ENCODE measurements at regions not wholly inside any gene's neighbourhood (a gene's known extent, or its start where the extent isn't known, plus 50 kb on each side); places are given as distances from the start of the nearest gene placed in this dataset.

DNA sequence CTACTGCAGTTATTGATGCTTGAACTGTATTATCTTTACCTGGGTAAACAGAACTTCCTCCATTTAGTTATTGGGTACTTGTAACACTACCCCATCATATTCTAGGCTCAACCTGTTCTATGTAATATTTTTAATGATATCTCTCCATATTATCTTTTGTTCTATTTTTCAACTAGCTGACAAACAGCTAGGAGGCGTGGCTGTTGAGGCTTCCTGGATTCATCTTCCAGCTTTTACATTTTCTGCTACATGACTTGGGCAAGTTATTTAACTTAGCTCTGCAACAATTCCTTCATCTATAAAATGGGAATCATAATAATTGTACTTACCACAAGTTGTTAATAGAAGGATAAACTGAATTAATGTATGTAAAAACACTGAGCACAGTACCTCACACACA lies 349.3 kb downstream of the PTTG2 start:
- Histone ChIP-seq H2BK5ac (ENCODE audit: low read depth, low read length) (no peak overlapping the region), H3K79me1 (ENCODE audit: low read depth, low read length) (no peaks in the 10 kb centered on the region), H2BK15ac (ENCODE audit: low read length) (no peak overlapping the region), H2AFZ (ENCODE audit: low read length) (no peak overlapping the region), H3K18ac (ENCODE audit: extremely low read depth, low read length) (no peak overlapping the region), H2BK20ac (ENCODE audit: low read length) (no peak overlapping the region), H3K79me2 (ENCODE audit: control insufficient read depth in 1 of 2, insufficient read depth in 2 of 2, low read length in 2 of 2) (no peaks in the 10 kb centered on the region), H3K36me3 (ENCODE audit: control insufficient read depth in 2 of 4, insufficient read depth in 4 of 4, low read length in 3 of 4) (no peaks in the 10 kb centered on the region), H2BK120ac (replicated peaks; ENCODE audit: low read depth, low read length) (no peak overlapping the region), H3K4me1 (replicated peaks in 1 of 4; ENCODE audit: control insufficient read depth in 3 of 4, insufficient read depth in 4 of 4, low read length in 3 of 4) (no peaks in the 10 kb centered on the region), H3K4ac (replicated peaks; ENCODE audit: insufficient read length, low read depth, low read length) (no peak overlapping the region), H3K4me3 (ENCODE audit: extremely low read depth in 1 of 4, insufficient read depth in 2 of 4, low read depth in 3 of 4, low read length in 4 of 4) (no peak overlapping the region), H3K14ac (ENCODE audit: insufficient read length) (no peak overlapping the region), H3K27me3 (replicated peaks in 1 of 4; ENCODE audit: control insufficient read depth in 3 of 4, extremely low read depth in 1 of 4, insufficient read depth in 3 of 4, low read length in 3 of 4) (no peaks in the 10 kb centered on the region), H4K8ac (ENCODE audit: extremely low read depth, insufficient read depth, low read length) (no peak overlapping the region), H3K9me3 (ENCODE audit: insufficient read depth in 2 of 2, low read depth in 1 of 2, low read length in 1 of 2) (no peaks in the 10 kb centered on the region), H3K56ac (replicated peaks; ENCODE audit: insufficient read length, low read depth, low read length) (no peak overlapping the region), H4K20me1 (replicated peaks in 1 of 2; ENCODE audit: control insufficient read depth in 1 of 2, insufficient read depth in 2 of 2, low read length in 2 of 2) (no peaks in the 10 kb centered on the region), H3K27ac (ENCODE audit: low read depth, low read length) (no peak overlapping the region), H3K23me2 (ENCODE audit: low read depth, low read length) (no peaks in the 10 kb centered on the region), H4K91ac (replicated peaks; ENCODE audit: insufficient read length, low read length) (no peak overlapping the region), H2BK12ac (ENCODE audit: low read depth, low read length) (no peak overlapping the region), H2AK5ac (ENCODE audit: low read depth, low read length) (no peak overlapping the region), H4K5ac (ENCODE audit: insufficient read length, low read depth, low read length) (no peak overlapping the region), H3K9ac (replicated peaks in 1 of 4; ENCODE audit: extremely low read depth in 1 of 4, low read depth in 3 of 4, low read length in 3 of 4) (no peak overlapping the region), H3K23ac (ENCODE audit: insufficient read length) (no peak overlapping the region), H3K4me2 (ENCODE audit: insufficient read depth in 1 of 2, low read depth in 2 of 2, low read length in 2 of 2) (no peak overlapping the region)
- ChIA-PET CTCF (ENCODE audit: partially characterized antibody) (interaction anchor here (2.1 kb wide), 1 partner anchor 11 kb away, joined by 5 read pairs; no protein-coding TSS in a partner anchor), POLR2A (ENCODE audit: partially characterized antibody) (no interaction called here)
- DNase-seq (ENCODE audit: low read depth in 1 of 2, low spot score in 2 of 2) (no peak), FAIRE-seq (no peak)
- no peak for TF ChIP-seq SIX5 (IDR thresholded peaks at IDR 0.05; ENCODE audit: low read depth, low read length)
- TF ChIP-seq EZH2 (IDR thresholded peaks at IDR 0.05; ENCODE audit: low read depth, low read length, severe bottlenecking): no peak
- no peak for TF ChIP-seq CBX5 (IDR thresholded peaks at IDR 0.05; ENCODE audit: low read depth, low read length)
- no peak for TF ChIP-seq CHD1 (IDR thresholded peaks at IDR 0.05; ENCODE audit: low read depth, low read length)
- 90% methylated on average over 1 of the region's 1 CpG; no CpG with 5 or more reads in 1 of the 2 experiments for WGBS, 2 experiments (ENCODE audit: extremely low coverage in 1 of 2, insufficient coverage in 1 of 2, insufficient read length in 1 of 2, insufficient replicate concordance in 2 of 2, low coverage in 1 of 2, low lambda C conversion rate in 2 of 2, missing lambda C conversion rate in 1 of 2)
